OCI-LY1 (cell line): ENCODE measurements at regions not wholly inside any gene's neighbourhood (a gene's known extent, or its start where the extent isn't known, plus 50 kb on each side); places are given as distances from the start of the nearest gene placed in this dataset.
"Not testable (repeated sequence)": the region's sequence is repeated elsewhere in the genome, so short reads cannot be mapped to it uniquely, and the experiment has no call there.

Experiments used
- H2AFZ ChIP-seq: fragments of 200-600 bp; sonication (generic), shearing (Covaris generic); 2 replicates; pipeline ENCODE4 v1.6.0; 2014; ENCODE audit warnings: antibody characterized with exemption, mild to moderate bottlenecking, low read length
- H3F3A ChIP-seq: fragments of 200-600 bp; sonication (generic), shearing (Covaris generic); 2 replicates; pipeline ENCODE4 v1.6.0; 2014; ENCODE audit warnings: mild to moderate bottlenecking, antibody characterized with exemption, low read length, moderate library complexity; ENCODE audit not compliant: insufficient read depth
- H3K27ac ChIP-seq: fragments of 200-600 bp; sonication (generic); 2 replicates; pipeline ENCODE4 v1.5.1; 2014; ENCODE audit warnings: low read length, mixed run types, mild to moderate bottlenecking, low read depth; ENCODE audit not compliant: poor library complexity, severe bottlenecking
- H3K27me3 ChIP-seq: fragments of 200-600 bp; sonication (generic); 2 replicates; pipeline ENCODE4 v1.6.0; 2014; ENCODE audit warnings: antibody characterized with exemption, mild to moderate bottlenecking, low read length, moderate library complexity; ENCODE audit not compliant: insufficient read depth
- H3K36me3 ChIP-seq: fragments of 200-600 bp; sonication (generic); 2 replicates; pipeline ENCODE4 v1.6.1; 2014; ENCODE audit warnings: mild to moderate bottlenecking, antibody characterized with exemption, low read length, moderate library complexity, mixed read lengths; ENCODE audit not compliant: insufficient read depth
- H3K4me1 ChIP-seq: fragments of 200-600 bp; sonication (generic); 2 replicates; pipeline ENCODE4 v1.5.1; 2014; ENCODE audit warnings: mild to moderate bottlenecking, low read length, moderate library complexity; ENCODE audit not compliant: insufficient read depth, severe bottlenecking
- H3K4me2 ChIP-seq: fragments of 200-600 bp; sonication (generic), shearing (Covaris generic); 2 replicates; pipeline ENCODE4 v1.6.1; 2014; ENCODE audit warnings: low read length
- H3K4me3 ChIP-seq: fragments of 200-600 bp; sonication (generic); 2 replicates; pipeline ENCODE4 v1.5.1; 2014; ENCODE audit warnings: low read length, low read depth, mild to moderate bottlenecking, mixed read lengths; ENCODE audit not compliant: poor library complexity, severe bottlenecking
- H3K79me2 ChIP-seq: fragments of 200-600 bp; shearing (Covaris generic); 2 replicates; pipeline ENCODE4 v1.6.1; 2016; ENCODE audit warnings: mixed run types, low read length, mixed read lengths; ENCODE audit not compliant: insufficient read depth
- H3K9ac ChIP-seq: fragments of 200-600 bp; sonication (generic), shearing (Covaris generic); 2 replicates; pipeline ENCODE4 v1.6.1; 2014; ENCODE audit warnings: mild to moderate bottlenecking, low read length, mixed read lengths
- H3K9me2 ChIP-seq: fragments of 200-600 bp; sonication (generic), shearing (Covaris generic); 2 replicates; pipeline ENCODE4 v1.6.1; 2014; ENCODE audit warnings: low read depth, mild to moderate bottlenecking, low read length, mixed read lengths
- H3K9me3 ChIP-seq: fragments of 200-600 bp; shearing (Covaris generic); 2 replicates; pipeline ENCODE4 v1.6.1; 2014; ENCODE audit warnings: low read length, mixed read lengths
- H4K20me1 ChIP-seq: fragments of 200-600 bp; sonication (generic), shearing (Covaris generic); 2 replicates; pipeline ENCODE4 v1.6.0; 2016; ENCODE audit warnings: mild to moderate bottlenecking, low read length; ENCODE audit not compliant: insufficient read depth
- EZH2 ChIP-seq: fragments of 200-600 bp; sonication (generic), shearing (Covaris generic); IDR thresholded peaks from 2 replicates; pipeline ENCODE4 v1.8.0; 2017; ENCODE audit warnings: borderline replicate concordance, mixed run types, mild to moderate bottlenecking, antibody characterized with exemption, low read length, moderate library complexity, mixed read lengths
- TF ChIP-seq, protein P1 (sequence below): fragments of 200-600 bp; sonication (generic), shearing (Covaris generic); IDR thresholded peaks from 2 replicates; pipeline ENCODE4 v1.5.1; 2017; ENCODE audit warnings: mild to moderate bottlenecking, antibody characterized with exemption, low read length, moderate library complexity, mixed read lengths

DNA sequence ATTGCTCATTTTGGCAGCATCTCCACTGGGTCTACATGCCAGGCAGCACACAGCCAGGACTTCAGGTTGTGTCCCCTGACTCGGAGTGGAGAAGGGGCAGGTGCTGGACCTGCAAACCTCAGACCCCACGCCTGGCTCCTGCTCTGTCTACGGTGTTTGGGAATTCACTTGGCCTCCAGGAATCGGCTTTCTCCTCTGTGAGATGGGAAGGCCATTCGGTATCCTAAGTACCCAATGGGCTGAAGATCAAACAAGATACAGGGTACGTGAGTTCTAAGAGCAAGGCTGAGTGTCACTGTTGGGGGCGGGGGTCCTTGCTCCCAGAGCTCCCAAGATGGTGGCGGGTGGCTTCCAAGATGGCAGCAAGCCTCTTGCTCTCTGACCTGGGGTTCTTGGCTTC, 73.2 kb upstream of the EN2 start:
- H3K27ac ChIP-seq = no peak overlapping the region
- H3K4me2 ChIP-seq = no peak overlapping the region
- no peaks in the 10 kb centered on the region for H3K79me2 ChIP-seq
- H3K36me3 ChIP-seq = no peaks in the 10 kb centered on the region
- no peak overlapping the region for H3K9ac ChIP-seq
- peaks cover 8% of the 10 kb centered on the region for H3K27me3 ChIP-seq
- TF ChIP-seq EZH2 = no peak
- TF ChIP-seq, protein P1, sequence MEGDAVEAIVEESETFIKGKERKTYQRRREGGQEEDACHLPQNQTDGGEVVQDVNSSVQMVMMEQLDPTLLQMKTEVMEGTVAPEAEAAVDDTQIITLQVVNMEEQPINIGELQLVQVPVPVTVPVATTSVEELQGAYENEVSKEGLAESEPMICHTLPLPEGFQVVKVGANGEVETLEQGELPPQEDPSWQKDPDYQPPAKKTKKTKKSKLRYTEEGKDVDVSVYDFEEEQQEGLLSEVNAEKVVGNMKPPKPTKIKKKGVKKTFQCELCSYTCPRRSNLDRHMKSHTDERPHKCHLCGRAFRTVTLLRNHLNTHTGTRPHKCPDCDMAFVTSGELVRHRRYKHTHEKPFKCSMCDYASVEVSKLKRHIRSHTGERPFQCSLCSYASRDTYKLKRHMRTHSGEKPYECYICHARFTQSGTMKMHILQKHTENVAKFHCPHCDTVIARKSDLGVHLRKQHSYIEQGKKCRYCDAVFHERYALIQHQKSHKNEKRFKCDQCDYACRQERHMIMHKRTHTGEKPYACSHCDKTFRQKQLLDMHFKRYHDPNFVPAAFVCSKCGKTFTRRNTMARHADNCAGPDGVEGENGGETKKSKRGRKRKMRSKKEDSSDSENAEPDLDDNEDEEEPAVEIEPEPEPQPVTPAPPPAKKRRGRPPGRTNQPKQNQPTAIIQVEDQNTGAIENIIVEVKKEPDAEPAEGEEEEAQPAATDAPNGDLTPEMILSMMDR = no peak
- no peaks in the 10 kb centered on the region for H3K4me1 ChIP-seq
- no peak overlapping the region for H2AFZ ChIP-seq
- no peaks in the 10 kb centered on the region for H3K9me3 ChIP-seq
- H4K20me1 ChIP-seq = no peaks in the 10 kb centered on the region
- H3F3A ChIP-seq = no peaks in the 10 kb centered on the region
- H3K9me2 ChIP-seq = no peaks in the 10 kb centered on the region
- no peak overlapping the region for H3K4me3 ChIP-seq

DNA sequence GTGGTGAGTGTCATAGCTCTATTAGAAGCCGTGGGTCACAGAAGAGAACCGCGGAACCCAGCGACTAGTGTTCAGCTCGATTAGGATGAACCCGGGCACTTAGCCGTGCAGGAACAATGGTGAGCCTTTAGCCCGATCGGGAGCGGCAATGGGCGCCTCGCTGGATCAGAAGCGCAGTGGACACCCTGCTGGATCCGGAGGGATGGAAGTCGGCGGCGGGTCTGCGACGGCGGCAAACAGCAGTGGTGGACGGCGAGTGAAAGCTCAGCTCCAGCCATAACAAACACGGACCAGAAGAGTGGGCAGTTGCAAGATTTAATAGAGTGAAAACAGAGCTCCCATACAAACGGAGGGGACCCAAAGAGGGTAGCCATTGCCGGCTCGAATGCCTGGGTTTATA, 72.7 kb upstream of the EN2 start:
- H3K27ac ChIP-seq, H3K9ac ChIP-seq, H3K4me1 ChIP-seq, H3K79me2 ChIP-seq, H4K20me1 ChIP-seq, H3K36me3 ChIP-seq, H2AFZ ChIP-seq, H3K4me2 ChIP-seq, H3K9me2 ChIP-seq, H3K4me3 ChIP-seq, H3K9me3 ChIP-seq, H3F3A ChIP-seq: not testable (repeated sequence)
- peaks cover 13% of the 10 kb centered on the region for H3K27me3 ChIP-seq

DNA sequence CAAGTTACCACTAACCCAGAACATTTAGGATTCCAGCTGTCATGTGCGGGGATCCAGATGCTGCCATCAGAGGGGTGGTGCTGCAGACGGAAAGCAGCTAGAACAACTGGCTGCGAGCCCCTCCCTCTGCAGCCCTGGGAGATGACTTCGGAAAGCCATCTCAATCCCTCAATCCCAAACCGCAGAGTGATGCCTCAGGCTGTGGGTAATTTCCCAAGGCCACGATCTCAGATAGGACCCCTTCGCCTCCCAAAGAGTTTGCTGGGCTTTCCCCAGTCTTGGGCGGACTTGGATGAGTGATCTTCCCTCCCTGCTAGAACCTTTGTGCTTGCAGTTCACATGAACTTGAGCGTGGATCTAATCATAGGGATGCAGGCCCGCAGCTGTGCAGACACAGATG, 71.3 kb upstream of the EN2 start:
- Histone ChIP-seq H3K9me2 (no peaks in the 10 kb centered on the region), H3K4me3 (no peak overlapping the region)
- TF ChIP-seq, protein P1 = no peak
- TF ChIP-seq EZH2 = no peak

DNA sequence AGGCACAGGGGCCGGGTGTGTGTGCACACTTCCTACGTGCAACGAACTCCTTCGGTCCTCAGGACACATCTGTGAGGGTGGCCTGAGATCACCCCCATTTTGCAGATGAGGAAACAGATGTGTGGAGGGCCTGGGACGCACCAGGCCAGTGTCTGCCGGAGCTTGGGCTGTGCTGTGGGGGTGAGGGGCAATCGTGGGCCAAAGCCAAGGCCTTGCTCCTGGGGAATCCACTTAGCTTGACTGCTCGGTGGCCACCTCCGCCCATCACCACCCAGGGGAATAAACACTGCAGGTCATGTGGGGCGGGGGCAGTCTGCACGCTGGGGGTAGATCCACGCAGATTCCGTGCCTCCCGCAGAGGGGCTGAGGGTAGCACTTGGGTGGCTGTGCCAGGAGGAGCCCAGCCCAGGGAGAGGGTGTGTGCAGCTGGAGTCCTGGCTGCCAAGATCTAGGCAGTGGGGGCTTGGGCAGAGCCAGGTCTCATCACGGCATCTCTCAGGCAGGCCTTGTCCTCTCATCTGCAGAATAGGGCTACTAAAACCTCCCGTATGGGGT, 70.8 kb upstream of the EN2 start:
- H3K9me3 ChIP-seq = no peaks in the 10 kb centered on the region
- H3F3A ChIP-seq = no peaks in the 10 kb centered on the region
- H3K9me2 ChIP-seq = no peaks in the 10 kb centered on the region
- no peak overlapping the region for H3K4me2 ChIP-seq
- H3K9ac ChIP-seq = no peak overlapping the region
- H3K79me2 ChIP-seq = no peaks in the 10 kb centered on the region
- H4K20me1 ChIP-seq = no peaks in the 10 kb centered on the region
- no peaks in the 10 kb centered on the region for H3K36me3 ChIP-seq
- H2AFZ ChIP-seq = no peak overlapping the region
- H3K27me3 ChIP-seq = peaks cover 9% of the 10 kb centered on the region; the same call in 1 of the 2 replicates
- H3K4me3 ChIP-seq = no peak overlapping the region
- H3K27ac ChIP-seq = no peak overlapping the region
- TF ChIP-seq EZH2 = no peak
- TF ChIP-seq, protein P1 = no peak
- H3K4me1 ChIP-seq = no peaks in the 10 kb centered on the region

More for the DNA sequence above, 71.3 kb upstream of the EN2 start:
- H4K20me1 ChIP-seq = no peaks in the 10 kb centered on the region
- H3K4me1 ChIP-seq = no peaks in the 10 kb centered on the region
- H3K27me3 ChIP-seq = peaks cover 10% of the 10 kb centered on the region
- no peaks in the 10 kb centered on the region for H3F3A ChIP-seq
- no peak overlapping the region for H2AFZ ChIP-seq
- H3K4me2 ChIP-seq = no peak overlapping the region
- H3K36me3 ChIP-seq = no peaks in the 10 kb centered on the region
- H3K27ac ChIP-seq = no peak overlapping the region
- H3K9me3 ChIP-seq = no peaks in the 10 kb centered on the region
- no peaks in the 10 kb centered on the region for H3K79me2 ChIP-seq
- no peak overlapping the region for H3K9ac ChIP-seq
